ENCODE measurements at regions not wholly inside any gene's neighbourhood (a gene's known extent, or its start where the extent isn't known, plus 50 kb on each side); places are given as distances from the start of the nearest gene placed in this dataset.
"Not testable (repeated sequence)": the region's sequence is repeated elsewhere in the genome, so short reads cannot be mapped to it uniquely, and the experiment has no call there.

DNA sequence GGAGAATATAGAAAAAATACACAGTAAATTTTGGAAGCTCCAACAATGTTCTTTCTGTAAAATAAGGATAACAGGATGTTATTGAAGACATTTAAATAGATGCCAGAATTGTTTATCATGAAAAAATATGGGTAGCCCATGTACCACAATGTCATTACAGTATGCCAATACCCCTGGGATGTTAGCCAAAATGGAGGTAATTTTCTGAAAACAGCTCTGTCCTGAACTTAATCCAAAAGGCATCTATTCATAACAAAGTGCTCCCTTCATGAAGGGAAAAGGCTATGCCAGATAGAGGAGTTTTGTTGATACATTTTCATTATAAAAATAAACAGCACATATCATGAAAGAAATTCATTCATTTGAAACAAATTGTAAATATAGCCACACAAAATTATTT is 1902.6 kb upstream of the AGA start:
- H3K36me3 Mint-ChIP-seq = no peaks in the 10 kb centered on the region
- no peak overlapping the region for H3K4me3 Mint-ChIP-seq
- DNase-seq = no peak
- H3K9me3 Mint-ChIP-seq = peaks cover 4 to 72% (median 38%) of the 10 kb centered on the region in 6 donors
- H3K27me3 Mint-ChIP-seq (ENCODE audit: low read depth in 3 of 3) = peaks cover 0 to 6% (median 2%) of the 10 kb centered on the region in 3 donors
- no peak overlapping the region for H3K27ac Mint-ChIP-seq
- no peaks in the 10 kb centered on the region for H3K4me1 Mint-ChIP-seq

GRCh38 chr4:179352221-179352620 is 1910.0 kb upstream of the AGA start:
- H3K27ac Mint-ChIP-seq = no peak overlapping the region
- peaks cover 0 to 3% (median 2%) of the 10 kb centered on the region in 3 donors for H3K27me3 Mint-ChIP-seq (ENCODE audit: low read depth in 3 of 3)
- no peak for DNase-seq
- H3K36me3 Mint-ChIP-seq = peaks cover 0 to 3% (median 0%) of the 10 kb centered on the region in 3 donors
- H3K9me3 Mint-ChIP-seq = peaks cover 6 to 61% (median 36%) of the 10 kb centered on the region in 6 donors
- H3K4me1 Mint-ChIP-seq = no peaks in the 10 kb centered on the region
- H3K4me3 Mint-ChIP-seq = no peak overlapping the region

DNA sequence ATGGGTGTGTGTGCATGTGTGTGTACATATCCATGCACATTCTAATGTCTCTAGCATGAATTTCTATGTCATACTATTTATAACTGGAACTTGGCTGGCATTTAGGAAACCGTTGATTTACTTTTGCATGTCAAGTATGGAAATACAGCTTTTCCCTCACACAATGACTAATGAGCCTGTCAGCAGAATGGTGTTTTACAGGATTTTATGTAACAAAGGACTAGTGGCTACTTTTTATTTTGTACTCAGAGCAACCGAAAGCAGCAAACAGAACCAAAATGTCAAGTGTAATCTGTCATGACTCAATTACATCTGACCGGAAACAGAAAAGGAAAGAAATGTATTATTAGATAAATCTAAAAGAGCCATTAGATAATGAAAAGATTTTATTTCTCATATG is 1911.5 kb upstream of the AGA start:
- peaks cover 12 to 64% (median 36%) of the 10 kb centered on the region in 6 donors for H3K9me3 Mint-ChIP-seq
- no peak overlapping the region for H3K27ac Mint-ChIP-seq
- H3K27me3 Mint-ChIP-seq (ENCODE audit: low read depth in 3 of 3) = peaks cover 0 to 2% (median 0%) of the 10 kb centered on the region in 3 donors
- no peak for DNase-seq
- peaks cover 0 to 3% (median under 1%) of the 10 kb centered on the region in 3 donors for H3K36me3 Mint-ChIP-seq
- no peak overlapping the region for H3K4me3 Mint-ChIP-seq
- H3K4me1 Mint-ChIP-seq = no peaks in the 10 kb centered on the region

- no peaks in the 10 kb centered on the region for H3K4me1 Mint-ChIP-seq
- H3K36me3 Mint-ChIP-seq = peaks cover 0 to 5% (median 0%) of the 10 kb centered on the region in 3 donors
- H3K4me3 Mint-ChIP-seq = no peak overlapping the region
- peaks cover 11 to 58% (median 31%) of the 10 kb centered on the region in 6 donors for H3K9me3 Mint-ChIP-seq
- H3K27me3 Mint-ChIP-seq (ENCODE audit: low read depth in 3 of 3) = peaks cover 0 to 4% (median 0%) of the 10 kb centered on the region in 3 donors
- DNase-seq = no peak
- no peak overlapping the region for H3K27ac Mint-ChIP-seq
These were observed 1919.8 kb upstream of the AGA start for GRCh38 chr4:179361978-179362486.

DNA sequence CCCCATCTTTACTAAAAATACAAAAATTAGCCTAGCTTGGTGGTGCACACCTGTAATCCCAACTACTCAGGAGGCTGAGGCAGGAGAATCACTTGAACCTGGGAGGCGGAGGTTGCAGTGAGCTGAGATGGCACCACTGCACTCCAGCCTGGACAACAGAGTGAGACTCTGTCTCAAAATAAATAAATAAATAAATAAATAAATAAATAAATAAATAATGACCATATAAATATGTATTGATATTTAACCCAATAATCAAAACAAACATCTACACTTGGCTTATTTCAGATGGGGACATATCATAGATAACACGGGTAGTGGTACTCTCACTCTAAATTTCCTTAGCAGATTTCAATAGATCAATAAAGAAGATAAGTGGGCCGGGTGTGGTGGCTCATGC is 1923.7 kb upstream of the AGA start:
- H3K27me3 Mint-ChIP-seq (ENCODE audit: low read depth in 3 of 3); H3K36me3 Mint-ChIP-seq; H3K4me3 Mint-ChIP-seq; H3K4me1 Mint-ChIP-seq; H3K27ac Mint-ChIP-seq; DNase-seq: not testable (repeated sequence)
- H3K9me3 Mint-ChIP-seq = peaks cover 6 to 54% (median 18%) of the 10 kb centered on the region in 6 donors

DNA sequence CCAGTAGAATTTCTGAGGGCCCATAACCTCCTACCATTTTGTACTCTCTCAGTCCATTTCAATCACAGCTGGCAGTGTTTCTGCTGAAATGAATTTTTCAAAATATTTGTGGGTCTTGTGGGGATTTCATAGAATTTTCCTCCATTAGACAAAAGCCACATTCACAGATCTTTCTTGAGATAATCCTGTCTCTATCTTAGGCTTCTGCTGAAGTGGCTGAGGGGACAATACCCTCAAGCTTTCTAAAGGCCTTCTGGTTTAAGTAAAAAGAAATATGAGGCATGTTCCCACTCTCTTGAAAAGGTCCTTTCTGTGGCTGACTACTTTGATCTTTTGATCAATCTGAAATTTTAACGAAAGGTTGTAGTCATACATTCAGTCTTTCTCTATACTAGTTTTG is 1930.0 kb upstream of the AGA start:
- Mint-ChIP-seq H3K27me3 (ENCODE audit: low read depth in 3 of 3) (peaks cover 0 to 2% (median 0%) of the 10 kb centered on the region in 3 donors), H3K4me1 (no peaks in the 10 kb centered on the region), H3K36me3 (no peaks in the 10 kb centered on the region), H3K9me3 (peaks cover 6 to 55% (median 25%) of the 10 kb centered on the region in 6 donors), H3K27ac (no peak overlapping the region), H3K4me3 (no peak overlapping the region)
- no peak for DNase-seq

DNA sequence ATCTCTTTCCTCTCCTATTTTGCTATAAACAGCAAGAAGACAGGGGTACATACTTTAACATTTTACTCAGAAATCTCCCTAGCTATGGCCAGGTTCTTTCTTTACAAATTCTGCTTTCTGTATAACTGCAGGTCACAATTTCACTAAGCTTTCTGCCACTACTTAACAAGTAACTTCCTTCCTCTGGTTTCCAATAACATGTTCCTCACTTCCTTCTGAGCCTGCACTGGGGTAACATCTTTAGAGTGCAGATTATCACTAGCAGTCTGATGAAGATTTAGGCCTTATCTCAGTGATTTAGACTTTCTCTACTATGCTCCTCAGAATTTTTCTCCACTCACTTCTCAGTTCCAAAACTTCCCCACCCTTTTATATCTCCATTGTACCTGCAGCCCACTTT is 1930.5 kb upstream of the AGA start:
- Mint-ChIP-seq H3K4me1 (no peaks in the 10 kb centered on the region), H3K27ac (no peak overlapping the region), H3K4me3 (no peak overlapping the region), H3K27me3 (ENCODE audit: low read depth in 3 of 3) (peaks cover 0 to 2% (median 0%) of the 10 kb centered on the region in 3 donors), H3K9me3 (peaks cover 6 to 54% (median 25%) of the 10 kb centered on the region in 6 donors), H3K36me3 (no peaks in the 10 kb centered on the region)
- no peak for DNase-seq

- H3K36me3 Mint-ChIP-seq; H3K27ac Mint-ChIP-seq; H3K4me3 Mint-ChIP-seq; H3K4me1 Mint-ChIP-seq; DNase-seq; H3K27me3 Mint-ChIP-seq (ENCODE audit: low read depth in 3 of 3): not testable (repeated sequence)
- H3K9me3 Mint-ChIP-seq = peaks cover 8 to 45% (median 15%) of the 10 kb centered on the region in 6 donors
These were observed 1936.6 kb upstream of the AGA start for GRCh38 chr4:179378847-179379246.

DNA sequence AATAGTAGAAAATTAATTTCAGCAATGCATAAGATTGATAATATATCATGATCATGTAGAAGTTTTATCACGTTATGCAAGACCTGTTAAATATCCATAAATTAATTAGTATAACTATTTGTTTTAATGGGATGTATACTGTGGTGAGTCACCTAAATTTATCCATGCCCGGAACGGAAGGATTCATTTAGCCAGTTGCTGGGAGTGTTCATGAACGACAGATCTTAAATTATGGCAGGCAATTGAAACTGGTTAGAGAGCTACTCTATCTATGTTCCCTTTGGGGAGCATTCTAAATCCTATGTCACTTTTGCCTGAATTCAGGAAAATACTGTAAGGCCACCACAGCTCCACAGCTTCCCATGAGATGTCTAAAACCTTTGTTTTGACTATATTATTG is 1950.5 kb upstream of the AGA start:
- peaks cover 0 to 3% (median 2%) of the 10 kb centered on the region in 3 donors for H3K27me3 Mint-ChIP-seq (ENCODE audit: low read depth in 3 of 3)
- no peak overlapping the region for H3K4me3 Mint-ChIP-seq
- H3K9me3 Mint-ChIP-seq = peaks cover 1 to 77% (median 24%) of the 10 kb centered on the region in 6 donors
- H3K36me3 Mint-ChIP-seq = peaks cover 0 to 5% (median 4%) of the 10 kb centered on the region in 3 donors
- no peak overlapping the region for H3K27ac Mint-ChIP-seq
- no peak for DNase-seq
- no peaks in the 10 kb centered on the region for H3K4me1 Mint-ChIP-seq

- no peaks in the 10 kb centered on the region for H3K27me3 Mint-ChIP-seq (ENCODE audit: low read depth in 3 of 3)
These were observed 1956.2 kb upstream of the AGA start for GRCh38 chr4:179398414-179398813.

DNA sequence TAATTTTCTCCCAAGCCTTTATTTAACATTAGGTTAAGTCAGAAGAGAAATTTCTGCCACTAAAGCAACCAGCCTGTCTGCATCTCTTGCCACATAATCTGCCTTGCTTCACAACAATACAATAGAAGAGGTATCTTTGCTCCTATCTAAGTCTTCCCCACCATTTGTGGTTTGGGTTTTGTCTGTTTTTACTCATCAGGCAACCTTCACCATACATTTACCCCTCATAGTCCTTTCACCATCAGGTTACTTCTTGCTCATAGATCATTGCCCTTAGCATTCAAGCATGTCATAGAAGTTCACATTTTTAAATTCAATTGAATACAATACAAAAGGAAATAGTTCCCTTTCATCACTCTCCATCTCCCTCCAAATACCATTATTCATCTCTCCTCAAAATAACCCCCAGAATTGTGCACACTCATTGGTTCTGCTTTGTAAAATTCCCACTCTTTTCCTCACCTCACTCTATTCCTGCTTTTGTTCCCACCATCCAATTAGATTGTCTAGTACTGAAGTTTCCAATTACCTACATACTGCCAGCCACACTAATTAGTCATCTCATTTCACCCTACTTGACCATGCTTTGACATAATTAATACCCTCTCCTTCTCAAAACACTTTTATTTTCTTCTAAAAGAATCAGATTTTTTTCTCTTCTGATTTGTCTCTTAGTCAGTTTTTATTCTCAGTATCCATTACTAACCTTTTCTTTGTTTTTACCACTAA is 1957.0 kb upstream of the AGA start:
- DNase-seq = no peak
- no peaks in the 10 kb centered on the region for H3K4me1 Mint-ChIP-seq
- H3K27ac Mint-ChIP-seq = no peak overlapping the region
- no peaks in the 10 kb centered on the region for H3K27me3 Mint-ChIP-seq (ENCODE audit: low read depth in 3 of 3)
- peaks cover 16 to 61% (median 34%) of the 10 kb centered on the region in 6 donors for H3K9me3 Mint-ChIP-seq
- H3K4me3 Mint-ChIP-seq = no peak overlapping the region
- H3K36me3 Mint-ChIP-seq = peaks cover 2 to 7% (median 5%) of the 10 kb centered on the region in 3 donors

More at GRCh38 chr4:179398414-179398813, 1956.2 kb upstream of the AGA start:
- peaks cover 13 to 59% (median 28%) of the 10 kb centered on the region in 6 donors for H3K9me3 Mint-ChIP-seq
- H3K36me3 Mint-ChIP-seq = peaks cover 0 to 5% (median 4%) of the 10 kb centered on the region in 3 donors
- H3K27ac Mint-ChIP-seq = no peak overlapping the region
- no peak for DNase-seq
- no peaks in the 10 kb centered on the region for H3K4me1 Mint-ChIP-seq
- no peak overlapping the region for H3K4me3 Mint-ChIP-seq

GRCh38 chr4:179415037-179415846 is 1973.0 kb upstream of the AGA start:
- no peaks in the 10 kb centered on the region for H3K27me3 Mint-ChIP-seq (ENCODE audit: low read depth in 3 of 3)
- peaks cover 4 to 56% (median 21%) of the 10 kb centered on the region in 6 donors for H3K9me3 Mint-ChIP-seq
- H3K36me3 Mint-ChIP-seq = no peaks in the 10 kb centered on the region
- no peak overlapping the region for H3K27ac Mint-ChIP-seq
- H3K4me1 Mint-ChIP-seq = no peaks in the 10 kb centered on the region
- no peak for DNase-seq
- no peak overlapping the region for H3K4me3 Mint-ChIP-seq

DNA sequence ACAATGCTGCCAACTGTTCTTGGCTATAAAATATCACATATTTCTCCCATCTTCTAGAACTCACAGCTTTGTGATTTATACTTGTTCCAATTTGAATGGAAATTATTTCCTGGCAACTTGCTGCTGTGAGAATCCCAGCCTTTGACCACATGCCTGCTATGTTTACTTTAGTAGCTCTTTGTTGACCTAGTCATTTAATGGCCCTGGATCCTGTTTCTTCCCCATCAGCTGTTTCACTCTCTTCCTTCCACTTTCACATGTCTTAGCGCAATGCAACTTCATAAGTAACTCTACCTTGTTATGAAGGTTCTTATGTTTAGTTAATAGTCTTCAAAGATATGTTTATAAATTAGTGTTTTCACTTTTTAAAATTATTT is 1973.6 kb upstream of the AGA start:
- no peaks in the 10 kb centered on the region for H3K4me1 Mint-ChIP-seq
- H3K27ac Mint-ChIP-seq = no peak overlapping the region
- no peaks in the 10 kb centered on the region for H3K36me3 Mint-ChIP-seq
- no peak for DNase-seq
- no peaks in the 10 kb centered on the region for H3K27me3 Mint-ChIP-seq (ENCODE audit: low read depth in 3 of 3)
- peaks cover 4 to 56% (median 21%) of the 10 kb centered on the region in 6 donors for H3K9me3 Mint-ChIP-seq
- H3K4me3 Mint-ChIP-seq = no peak overlapping the region

DNA sequence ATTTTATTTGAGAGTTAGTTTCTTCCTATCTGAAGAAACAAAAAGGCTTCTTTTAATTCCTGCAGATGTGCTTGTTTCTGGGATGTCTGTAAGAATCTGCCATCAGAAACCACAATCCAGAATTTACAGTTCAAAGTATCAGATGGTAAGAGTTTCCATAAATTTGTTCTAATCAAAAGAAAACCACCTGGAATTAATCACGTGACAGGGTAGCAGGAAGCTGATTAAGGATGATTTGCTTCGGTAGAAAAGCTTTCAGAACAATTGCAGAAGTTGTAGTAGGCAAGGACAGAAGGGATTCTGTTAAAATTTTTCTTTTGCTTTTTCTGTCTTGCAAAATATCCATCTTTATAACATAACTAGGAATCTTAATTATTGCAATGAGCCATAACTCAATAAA is 1975.1 kb upstream of the AGA start:
- no peaks in the 10 kb centered on the region for H3K36me3 Mint-ChIP-seq
- no peak for DNase-seq
- peaks cover 4 to 59% (median 21%) of the 10 kb centered on the region in 6 donors for H3K9me3 Mint-ChIP-seq
- no peaks in the 10 kb centered on the region for H3K4me1 Mint-ChIP-seq
- no peak overlapping the region for H3K27ac Mint-ChIP-seq
- H3K4me3 Mint-ChIP-seq = no peak overlapping the region
- H3K27me3 Mint-ChIP-seq (ENCODE audit: low read depth in 3 of 3) = no peaks in the 10 kb centered on the region

Measured in immature natural killer cell (primary cell).